ENCODE measurements at regions not wholly inside any gene's neighbourhood (a gene's known extent, or its start where the extent isn't known, plus 50 kb on each side); places are given as distances from the start of the nearest gene placed in this dataset.

GRCh38 chr2:237244178-237244577 is 158.5 kb downstream of the COPS8 start:
- no peaks in the 10 kb centered on the region for H3F3A ChIP-seq (ENCODE audit: low read depth)
- no peak overlapping the region for H2AFZ ChIP-seq (replicated peaks)
- no peak overlapping the region for H3K4me2 ChIP-seq
- no peaks in the 10 kb centered on the region for H3K36me3 ChIP-seq
- no peak overlapping the region for H3K4me3 Mint-ChIP-seq
- no peaks in the 10 kb centered on the region for H4K20me1 ChIP-seq (ENCODE audit: low read depth)
- no peaks in the 10 kb centered on the region for H3K4me1 Mint-ChIP-seq
- H3K27me3 ChIP-seq = no peaks in the 10 kb centered on the region
- H3K4me3 ChIP-seq = no peak overlapping the region
- H3K36me3 Mint-ChIP-seq = no peaks in the 10 kb centered on the region
- H3K9ac ChIP-seq = no peak overlapping the region
- H3K27me3 Mint-ChIP-seq (ENCODE audit: insufficient read depth, low read depth) = peaks cover 4% of the 10 kb centered on the region
- DNase-seq (ENCODE audit: low spot score) = no peak
- TF ChIP-seq EZH2phosphoT487 (IDR thresholded peaks at IDR 0.05) (no peak), CTCF (IDR thresholded peaks at IDR 0.05) (no peak), EZH2 (IDR thresholded peaks at IDR 0.05) (no peak)
- peaks cover 15% of the 10 kb centered on the region for H3K9me3 Mint-ChIP-seq
- H3K4me1 ChIP-seq = no peaks in the 10 kb centered on the region
- no peak overlapping the region for H3K27ac Mint-ChIP-seq
- no peaks in the 10 kb centered on the region for H3K79me2 ChIP-seq (ENCODE audit: low read depth)
- H3K9me3 ChIP-seq (ENCODE audit: low read depth) = no peaks in the 10 kb centered on the region
- H3K27ac ChIP-seq = no peak overlapping the region

GRCh38 chr2:237244976-237245646 is 159.4 kb downstream of the COPS8 start:
- H4K20me1 ChIP-seq (ENCODE audit: low read depth) = no peaks in the 10 kb centered on the region
- H3K4me2 ChIP-seq = no peak overlapping the region
- H3K9me3 ChIP-seq (ENCODE audit: low read depth) = no peaks in the 10 kb centered on the region
- H3K4me3 ChIP-seq = no peak overlapping the region
- H3F3A ChIP-seq (ENCODE audit: low read depth) = no peaks in the 10 kb centered on the region
- no peaks in the 10 kb centered on the region for H3K4me1 ChIP-seq
- TF ChIP-seq EZH2 (IDR thresholded peaks at IDR 0.05) = no peak
- no peak for TF ChIP-seq CTCF (IDR thresholded peaks at IDR 0.05)
- H3K9me3 Mint-ChIP-seq = peaks cover 15% of the 10 kb centered on the region
- DNase-seq (ENCODE audit: low spot score) = no peak
- H3K27ac Mint-ChIP-seq = no peak overlapping the region
- H3K27me3 Mint-ChIP-seq (ENCODE audit: insufficient read depth, low read depth) = peaks cover 4% of the 10 kb centered on the region
- H3K9ac ChIP-seq = no peak overlapping the region
- no peak overlapping the region for H2AFZ ChIP-seq (replicated peaks)
- no peaks in the 10 kb centered on the region for H3K36me3 Mint-ChIP-seq
- no peak overlapping the region for H3K27ac ChIP-seq
- H3K27me3 ChIP-seq = no peaks in the 10 kb centered on the region
- H3K36me3 ChIP-seq = no peaks in the 10 kb centered on the region
- H3K4me1 Mint-ChIP-seq = no peaks in the 10 kb centered on the region
- no peak overlapping the region for H3K4me3 Mint-ChIP-seq
- no peaks in the 10 kb centered on the region for H3K79me2 ChIP-seq (ENCODE audit: low read depth)

DNA sequence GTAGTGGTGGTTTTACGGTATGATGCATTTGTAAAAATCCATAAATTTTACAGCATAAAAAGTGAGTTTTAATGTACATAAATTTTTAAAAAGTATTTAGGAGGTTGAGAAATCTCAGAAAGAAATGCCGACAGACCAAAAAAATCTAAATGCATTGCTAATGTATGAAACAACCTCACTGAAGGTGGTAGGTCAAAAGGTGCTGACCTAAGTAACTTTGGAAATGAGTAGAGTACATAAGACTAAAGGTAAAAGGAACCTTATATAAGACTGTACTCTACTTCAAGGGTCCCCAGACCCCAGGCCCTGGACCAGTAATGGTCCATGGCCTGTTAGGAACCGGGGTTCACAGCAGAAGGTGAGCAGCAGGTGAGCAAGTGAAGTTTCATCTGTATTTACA is 163.4 kb downstream of the COL6A3 start:
- Histone ChIP-seq H3K27ac (no peak overlapping the region), H4K20me1 (ENCODE audit: low read depth) (no peaks in the 10 kb centered on the region), H3K27me3 (no peaks in the 10 kb centered on the region), H3K4me3 (no peak overlapping the region), H2AFZ (replicated peaks) (no peak overlapping the region), H3K79me2 (ENCODE audit: low read depth) (no peaks in the 10 kb centered on the region), H3K9ac (no peak overlapping the region), H3K36me3 (no peaks in the 10 kb centered on the region), H3K9me3 (ENCODE audit: low read depth) (no peaks in the 10 kb centered on the region), H3K4me2 (no peak overlapping the region), H3F3A (ENCODE audit: low read depth) (no peaks in the 10 kb centered on the region), H3K4me1 (no peaks in the 10 kb centered on the region)
- Mint-ChIP-seq H3K4me1 (peaks cover 2% of the 10 kb centered on the region), H3K4me3 (no peak overlapping the region), H3K27ac (no peak overlapping the region), H3K36me3 (no peaks in the 10 kb centered on the region), H3K27me3 (ENCODE audit: insufficient read depth, low read depth) (peaks cover 4% of the 10 kb centered on the region), H3K9me3 (peaks cover 7% of the 10 kb centered on the region)
- no peak for TF ChIP-seq CTCF (IDR thresholded peaks at IDR 0.05)
- TF ChIP-seq EZH2phosphoT487 (IDR thresholded peaks at IDR 0.05) = no peak
- no peak for TF ChIP-seq EZH2 (IDR thresholded peaks at IDR 0.05)
- no peak for DNase-seq (ENCODE audit: low spot score)

Measured in neural progenitor cell (in vitro differentiated cells).